K562 (cell line): ENCODE measurements at regions not wholly inside any gene's neighbourhood (a gene's known extent, or its start where the extent isn't known, plus 50 kb on each side); places are given as distances from the start of the nearest gene placed in this dataset.

ENCODE experiments used
- CHD1 ChIP-seq: fragments of 200-600 bp; sonication (generic); IDR thresholded peaks from one replicate; pipeline ENCODE4 v1.6.1; 2012; ENCODE audit warnings: mild to moderate bottlenecking, moderate library complexity, low read length, inconsistent platforms
- HDAC6 ChIP-seq: IDR thresholded peaks from 2 replicates; pipeline ENCODE4 v1.6.1; 2012; ENCODE audit warnings: low read depth, mild to moderate bottlenecking, control low read depth, inconsistent platforms, low read length, moderate library complexity
- HLTF ChIP-seq: fragments of 450-650 bp; IDR thresholded peaks from 2 replicates; pipeline ENCODE4 v1.6.1; 2016
- MEIS2 ChIP-seq: fragments of 450-650 bp; IDR thresholded peaks from 2 replicates; pipeline ENCODE4 v1.6.1; 2014; ENCODE audit warnings: mild to moderate bottlenecking; ENCODE audit not compliant: partially characterized antibody
- NFATC3 ChIP-seq: fragments of 450-650 bp; IDR thresholded peaks from 2 replicates; pipeline ENCODE4 v1.6.1; 2017; ENCODE audit warnings: mild to moderate bottlenecking
- NR1H2 ChIP-seq: sonication (generic); formaldehyde crosslinking; IDR thresholded peaks from 2 replicates; pipeline ENCODE4 v1.4.0; 2020; ENCODE audit warnings: mild to moderate bottlenecking, missing genetic modification reagents
- NR2C2 ChIP-seq, 2 experiments: fragments of 200-800 bp in 1 of 2; sonication (Bioruptor generic) in 1 of 2; sonication (generic) in 1 of 2; formaldehyde crosslinking in 1 of 2; IDR thresholded peaks; 2 replicates each; pipeline versions ENCODE4 v1.6.1 to v1.8.0; 2016 to 2022; ENCODE audit warnings: mild to moderate bottlenecking in 1 of 2, missing compliant biosample characterization in 1 of 2, missing genetic modification characterization in 1 of 2, missing genetic modification reagents in 1 of 2
- PHB ChIP-seq: fragments of 250-450 bp; sonication (Bioruptor Pico); IDR thresholded peaks from 2 replicates; pipeline ENCODE4 v1.5.0; 2021
- POLR2AphosphoS5 ChIP-seq: IDR thresholded peaks from 2 replicates; pipeline ENCODE4 v1.6.1; 2011; ENCODE audit warnings: mild to moderate bottlenecking, low read depth, low read length, moderate library complexity; ENCODE audit not compliant: control insufficient read depth, insufficient read depth
- PYGO2 ChIP-seq: fragments of 450-650 bp; IDR thresholded peaks from 2 replicates; pipeline ENCODE4 v1.6.1; 2016; ENCODE audit warnings: mild to moderate bottlenecking, missing genetic modification characterization, moderate library complexity, missing compliant biosample characterization
- SMAD1 ChIP-seq: fragments of 150-350 bp; IDR thresholded peaks from 2 replicates; pipeline ENCODE4 v1.6.1; 2014; ENCODE audit warnings: low read length, low read depth; ENCODE audit not compliant: partially characterized antibody
- SMAD4 ChIP-seq: fragments of 250-450 bp; sonication (Bioruptor Pico); conservative IDR thresholded peaks from 2 replicates; pipeline ENCODE4 v1.8.0; 2021; ENCODE audit warnings: inconsistent platforms, mild to moderate bottlenecking, moderate library complexity
- ZKSCAN8 ChIP-seq: fragments of 200-800 bp; sonication (Bioruptor generic); IDR thresholded peaks from 2 replicates; pipeline ENCODE4 v1.6.1; 2016; ENCODE audit warnings: missing genetic modification characterization, missing compliant biosample characterization
- ZNF143 ChIP-seq: sonication (generic); formaldehyde crosslinking; IDR thresholded peaks from 2 replicates; pipeline ENCODE4 v1.9.0; 2022; ENCODE audit warnings: mild to moderate bottlenecking, missing genetic modification reagents
- ZNF384 ChIP-seq: IDR thresholded peaks from 2 replicates; pipeline ENCODE4 v1.6.1; 2012; ENCODE audit warnings: low read depth, low read length, improper control_type of control experiment
- ZNF583 ChIP-seq: fragments of 250-450 bp; sonication (Bioruptor Pico); IDR thresholded peaks from 2 replicates; pipeline ENCODE4 v1.4.0; 2020
- TF ChIP-seq, protein P1 (sequence below): fragments of 250-450 bp; sonication (Bioruptor Pico); IDR thresholded peaks from 2 replicates; pipeline ENCODE4 v1.8.0; 2022; ENCODE audit warnings: inconsistent platforms, mild to moderate bottlenecking, moderate library complexity, borderline replicate concordance
- TF ChIP-seq, protein P2 (sequence below): fragments of 450-650 bp; formaldehyde crosslinking; IDR thresholded peaks from 2 replicates; pipeline ENCODE4 v1.4.0; 2022; ENCODE audit warnings: mild to moderate bottlenecking, moderate library complexity
- TF ChIP-seq, protein P3 (sequence below), 2 experiments: IDR thresholded peaks in 1 of 2; conservative IDR thresholded peaks in 1 of 2; 2 replicates each; pipeline ENCODE4 v1.6.1; 2016; ENCODE audit warnings: low read depth in 2 of 2, mild to moderate bottlenecking in 1 of 2, missing compliant biosample characterization in 1 of 2, missing genetic modification characterization in 1 of 2, moderate library complexity in 1 of 2
- TF ChIP-seq, protein P4 (sequence below): sonication (generic); formaldehyde crosslinking; IDR thresholded peaks from 2 replicates; pipeline ENCODE4 v1.8.0; 2022; ENCODE audit warnings: mild to moderate bottlenecking, missing genetic modification reagents
- TF ChIP-seq, protein P5 (sequence below): fragments of 250-450 bp; sonication (Bioruptor Pico); IDR thresholded peaks from 2 replicates; pipeline ENCODE4 v1.8.0; 2022; ENCODE audit warnings: moderate library complexity, mild to moderate bottlenecking, inconsistent platforms

DNA sequence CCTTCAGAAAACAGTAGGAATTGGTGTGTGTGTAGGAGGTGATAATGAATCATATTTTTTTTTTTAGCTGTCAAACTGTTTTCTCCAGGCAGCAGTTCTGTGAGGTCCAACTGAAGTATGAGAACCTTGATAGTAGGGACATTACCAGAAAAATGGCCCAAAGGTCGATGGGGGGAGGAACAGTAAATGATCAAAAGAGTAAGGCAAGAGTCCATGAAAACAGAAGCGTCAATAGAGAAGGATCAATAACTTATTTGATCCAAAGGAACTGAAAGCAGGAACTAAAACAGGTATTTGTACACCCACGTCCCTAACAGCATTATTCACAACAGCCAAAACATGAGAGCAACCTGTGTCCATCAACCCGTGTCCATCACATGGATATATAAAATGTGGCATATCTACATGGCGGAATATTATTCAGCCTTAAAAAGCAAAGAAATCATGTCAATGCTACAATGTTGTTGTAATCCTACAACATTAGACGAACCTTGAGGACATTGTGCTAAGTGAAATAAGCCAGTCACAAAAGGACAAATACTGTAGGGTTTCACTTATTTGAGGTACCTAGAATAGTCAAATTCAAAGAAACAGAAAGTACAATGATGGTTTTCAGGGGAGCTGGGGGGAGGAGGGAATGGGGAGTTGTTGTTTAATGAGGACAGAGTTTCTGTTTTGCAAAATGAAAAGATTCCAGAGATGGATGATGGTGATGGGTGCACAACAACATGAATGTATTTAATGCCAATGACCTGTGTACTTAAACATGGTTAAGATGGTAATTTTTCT, 214.0 kb upstream of the KLF14 start (continued):
- TF ChIP-seq ZNF583 (no peak), PHB (CRISPR knock-in tag) (no peak), ZNF143 (CRISPR knock-in tag) (no peak), NFATC3 (no peak), MEIS2 (peak; percentile 81), SMAD4 (CRISPR knock-in tag) (no peak), ZNF384 (peak; percentile 71), NR1H2 (CRISPR knock-in tag) (no peak), HLTF (no peak), NR2C2 (CRISPR knock-in tag; IDR thresholded peaks at IDR 0.05) (0 out of 2 replicates have a peak, but pooled peaks have one; percentile 30), NR2C2 (tag; IDR thresholded peaks at IDR 0.05) (no peak), ZKSCAN8 (peak; percentile 62; the same call in 1 of the 2 replicates), CHD1 (no peak), PYGO2 (tag) (no peak), POLR2AphosphoS5 (no peak), SMAD1 (no peak), HDAC6 (no peak)
- TF ChIP-seq, protein P1, sequence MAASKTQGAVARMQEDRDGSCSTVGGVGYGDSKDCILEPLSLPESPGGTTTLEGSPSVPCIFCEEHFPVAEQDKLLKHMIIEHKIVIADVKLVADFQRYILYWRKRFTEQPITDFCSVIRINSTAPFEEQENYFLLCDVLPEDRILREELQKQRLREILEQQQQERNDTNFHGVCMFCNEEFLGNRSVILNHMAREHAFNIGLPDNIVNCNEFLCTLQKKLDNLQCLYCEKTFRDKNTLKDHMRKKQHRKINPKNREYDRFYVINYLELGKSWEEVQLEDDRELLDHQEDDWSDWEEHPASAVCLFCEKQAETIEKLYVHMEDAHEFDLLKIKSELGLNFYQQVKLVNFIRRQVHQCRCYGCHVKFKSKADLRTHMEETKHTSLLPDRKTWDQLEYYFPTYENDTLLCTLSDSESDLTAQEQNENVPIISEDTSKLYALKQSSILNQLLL (CRISPR knock-in tag): no peak
- TF ChIP-seq, protein P2, sequence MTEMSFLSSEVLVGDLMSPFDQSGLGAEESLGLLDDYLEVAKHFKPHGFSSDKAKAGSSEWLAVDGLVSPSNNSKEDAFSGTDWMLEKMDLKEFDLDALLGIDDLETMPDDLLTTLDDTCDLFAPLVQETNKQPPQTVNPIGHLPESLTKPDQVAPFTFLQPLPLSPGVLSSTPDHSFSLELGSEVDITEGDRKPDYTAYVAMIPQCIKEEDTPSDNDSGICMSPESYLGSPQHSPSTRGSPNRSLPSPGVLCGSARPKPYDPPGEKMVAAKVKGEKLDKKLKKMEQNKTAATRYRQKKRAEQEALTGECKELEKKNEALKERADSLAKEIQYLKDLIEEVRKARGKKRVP: no peak
- TF ChIP-seq, protein P3, sequence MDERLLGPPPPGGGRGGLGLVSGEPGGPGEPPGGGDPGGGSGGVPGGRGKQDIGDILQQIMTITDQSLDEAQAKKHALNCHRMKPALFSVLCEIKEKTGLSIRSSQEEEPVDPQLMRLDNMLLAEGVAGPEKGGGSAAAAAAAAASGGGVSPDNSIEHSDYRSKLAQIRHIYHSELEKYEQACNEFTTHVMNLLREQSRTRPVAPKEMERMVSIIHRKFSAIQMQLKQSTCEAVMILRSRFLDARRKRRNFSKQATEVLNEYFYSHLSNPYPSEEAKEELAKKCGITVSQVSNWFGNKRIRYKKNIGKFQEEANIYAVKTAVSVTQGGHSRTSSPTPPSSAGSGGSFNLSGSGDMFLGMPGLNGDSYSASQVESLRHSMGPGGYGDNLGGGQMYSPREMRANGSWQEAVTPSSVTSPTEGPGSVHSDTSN (CRISPR knock-in tag; IDR thresholded peaks at IDR 0.05; ENCODE audit: low read depth): no peak
- TF ChIP-seq, protein P3 (tag; conservative IDR thresholded peaks at IDR 0.05; ENCODE audit: low read depth): peak; percentile 72
- TF ChIP-seq, protein P4, sequence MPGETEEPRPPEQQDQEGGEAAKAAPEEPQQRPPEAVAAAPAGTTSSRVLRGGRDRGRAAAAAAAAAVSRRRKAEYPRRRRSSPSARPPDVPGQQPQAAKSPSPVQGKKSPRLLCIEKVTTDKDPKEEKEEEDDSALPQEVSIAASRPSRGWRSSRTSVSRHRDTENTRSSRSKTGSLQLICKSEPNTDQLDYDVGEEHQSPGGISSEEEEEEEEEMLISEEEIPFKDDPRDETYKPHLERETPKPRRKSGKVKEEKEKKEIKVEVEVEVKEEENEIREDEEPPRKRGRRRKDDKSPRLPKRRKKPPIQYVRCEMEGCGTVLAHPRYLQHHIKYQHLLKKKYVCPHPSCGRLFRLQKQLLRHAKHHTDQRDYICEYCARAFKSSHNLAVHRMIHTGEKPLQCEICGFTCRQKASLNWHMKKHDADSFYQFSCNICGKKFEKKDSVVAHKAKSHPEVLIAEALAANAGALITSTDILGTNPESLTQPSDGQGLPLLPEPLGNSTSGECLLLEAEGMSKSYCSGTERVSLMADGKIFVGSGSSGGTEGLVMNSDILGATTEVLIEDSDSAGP (CRISPR knock-in tag): no peak
- TF ChIP-seq, protein P5, sequence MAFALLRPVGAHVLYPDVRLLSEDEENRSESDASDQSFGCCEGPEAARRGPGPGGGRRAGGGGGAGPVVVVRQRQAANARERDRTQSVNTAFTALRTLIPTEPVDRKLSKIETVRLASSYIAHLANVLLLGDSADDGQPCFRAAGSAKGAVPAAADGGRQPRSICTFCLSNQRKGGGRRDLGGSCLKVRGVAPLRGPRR (CRISPR knock-in tag): no peak
